ENCODE measurements at regions not wholly inside any gene's neighbourhood (a gene's known extent, or its start where the extent isn't known, plus 50 kb on each side); places are given as distances from the start of the nearest gene placed in this dataset.

- TF ChIP-seq CTCF (IDR thresholded peaks at IDR 0.05), result no peak
- no peak for TF ChIP-seq POLR2A (IDR thresholded peaks at IDR 0.05)
Observed at GRCh38 chr3:118710532-118710931, 324.1 kb downstream of the IGSF11 start.

Measured in adrenal gland (tissue), 5 donors.